ENCODE measurements at regions not wholly inside any gene's neighbourhood (a gene's known extent, or its start where the extent isn't known, plus 50 kb on each side); places are given as distances from the start of the nearest gene placed in this dataset.

DNA sequence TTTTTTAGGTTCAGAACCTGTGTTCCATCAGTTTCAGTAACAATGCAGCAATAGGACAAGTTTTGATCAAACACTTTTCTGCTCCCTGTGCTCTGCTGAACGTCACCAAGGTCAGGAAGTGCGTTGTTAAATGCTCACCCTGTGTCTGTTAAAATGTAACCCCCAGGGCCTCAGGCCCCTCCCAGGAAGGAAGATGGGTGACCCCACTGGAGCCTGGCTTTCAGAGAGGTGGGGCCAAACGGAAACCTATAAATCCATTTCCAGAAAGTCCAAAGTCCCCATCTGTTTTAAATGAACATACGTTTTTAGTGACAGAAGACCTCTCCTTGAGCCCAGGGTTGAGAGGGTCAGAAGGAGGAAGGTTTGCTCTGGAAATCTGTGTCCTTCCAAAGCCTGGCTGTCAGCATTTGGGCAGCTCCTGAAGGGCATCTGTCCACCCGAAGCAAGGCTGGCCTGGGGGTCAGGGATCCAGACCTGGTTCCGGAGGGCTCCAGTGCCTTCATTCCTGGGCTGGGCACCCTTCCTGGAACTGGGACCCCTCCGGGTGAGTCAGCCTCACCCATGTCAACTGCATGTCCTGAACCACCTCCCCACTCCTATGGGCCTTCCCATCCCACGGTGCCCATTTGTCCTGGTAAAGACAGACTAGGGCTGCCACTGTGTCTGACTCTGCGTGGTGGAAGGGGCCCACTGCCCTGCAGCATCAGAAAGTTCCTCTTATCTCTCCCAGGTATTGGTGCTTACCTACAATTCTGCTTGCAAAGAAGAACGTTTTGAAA lies 117.4 kb upstream of the COPS8 start (continued):
- TF ChIP-seq MYNN (IDR thresholded peaks at IDR 0.05) (no peak), MYNN (CRISPR knock-in tag; IDR thresholded peaks at IDR 0.05) (no peak), RREB1 (CRISPR knock-in tag; IDR thresholded peaks at IDR 0.05) (no peak), REST (IDR thresholded peaks at IDR 0.05; ENCODE audit: borderline replicate concordance) (no peak), REST (CRISPR knock-in tag; IDR thresholded peaks at IDR 0.05; ENCODE audit: low read depth) (no peak)

Data from K562 (cell line).